ENCODE measurements at regions not wholly inside any gene's neighbourhood (a gene's known extent, or its start where the extent isn't known, plus 50 kb on each side); places are given as distances from the start of the nearest gene placed in this dataset.

GRCh38 chr15:96005906-96006305 lies 324.6 kb upstream of the NR2F2 start:
- Histone ChIP-seq H4K20me1 (ENCODE audit: control insufficient read depth, extremely low read depth, insufficient read depth, low read length) (no peaks in the 10 kb centered on the region), H3K36me3 (ENCODE audit: control insufficient read depth in 2 of 2, extremely low read depth in 1 of 2, insufficient read depth in 2 of 2, low read length in 2 of 2) (no peaks in the 10 kb centered on the region), H3K27me3 (ENCODE audit: control insufficient read depth, extremely low read depth, insufficient read depth, low read length) (no peaks in the 10 kb centered on the region), H2AFZ (ENCODE audit: control insufficient read depth, low read length) (no peak overlapping the region), H3K4me1 (ENCODE audit: control insufficient read depth, extremely low read depth, insufficient read depth, low read length) (no peaks in the 10 kb centered on the region), H3K4me2 (ENCODE audit: control insufficient read depth, extremely low read depth, insufficient read depth, low read depth, low read length) (no peak overlapping the region), H3K4me3 (ENCODE audit: control insufficient read depth in 2 of 3, extremely low read depth in 1 of 3, insufficient read depth in 2 of 3, low read depth in 1 of 3, low read length in 3 of 3) (no peak overlapping the region), H3K9me3 (ENCODE audit: control insufficient read depth, low read depth, low read length) (no peaks in the 10 kb centered on the region), H3K27ac (ENCODE audit: control insufficient read depth, insufficient read depth, low read length) (no peak overlapping the region), H3K9ac (ENCODE audit: control insufficient read depth, extremely low read depth, insufficient read depth, low read length) (no peak overlapping the region), H3K79me2 (ENCODE audit: control insufficient read depth, insufficient read depth, low read length) (no peaks in the 10 kb centered on the region), H3K9me1 (ENCODE audit: control insufficient read depth, extremely low read depth, insufficient read depth, low read length) (no peaks in the 10 kb centered on the region)
- DNase-seq (ENCODE audit: low read depth, low spot score): no peak
- TF ChIP-seq CTCF (optimal IDR thresholded peaks at IDR 0.05 in 1 of 3, IDR thresholded peaks at IDR 0.05 in 1 of 3, conservative IDR thresholded peaks at IDR 0.05 in 1 of 3; ENCODE audit: extremely low read depth in 1 of 3, insufficient read depth in 2 of 3, low read length in 3 of 3) (no peak), EZH2 (IDR thresholded peaks at IDR 0.05; ENCODE audit: low read length) (no peak)
- dilution Hi-C loops (cut with MboI; ENCODE audit: extremely low pct_ligation_motif_present, low sequenced_read_pairs): no loop called here
- FAIRE-seq: no peak

DNA sequence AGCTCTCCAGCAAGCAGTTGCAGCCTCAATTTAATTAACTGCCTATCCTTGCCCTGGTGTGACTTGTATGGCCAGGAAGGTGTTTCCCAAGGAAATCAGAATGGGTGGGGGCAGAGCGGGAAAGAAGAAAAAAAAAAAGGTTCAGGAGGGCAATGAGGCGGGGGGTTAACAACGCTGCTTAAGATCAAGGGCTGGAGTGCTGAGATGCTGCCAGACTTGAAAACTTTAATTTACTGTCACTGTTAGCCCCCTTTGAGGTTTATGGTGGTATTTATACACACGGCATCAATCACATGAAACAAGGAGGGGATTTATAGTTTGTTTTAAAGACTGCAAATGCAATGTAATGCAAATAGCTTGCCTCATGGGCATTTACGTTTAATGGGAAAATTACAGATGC lies 319.4 kb upstream of the NR2F2 start:
- TF ChIP-seq EZH2 (IDR thresholded peaks at IDR 0.05; ENCODE audit: low read length): no peak
- no peak for TF ChIP-seq CTCF (optimal IDR thresholded peaks at IDR 0.05 in 1 of 3, IDR thresholded peaks at IDR 0.05 in 1 of 3, conservative IDR thresholded peaks at IDR 0.05 in 1 of 3; ENCODE audit: extremely low read depth in 1 of 3, insufficient read depth in 2 of 3, low read length in 3 of 3)
- Histone ChIP-seq H3K9me1 (ENCODE audit: control insufficient read depth, extremely low read depth, insufficient read depth, low read length) (no peaks in the 10 kb centered on the region), H3K27ac (ENCODE audit: control insufficient read depth, insufficient read depth, low read length) (no peak overlapping the region), H3K4me1 (ENCODE audit: control insufficient read depth, extremely low read depth, insufficient read depth, low read length) (no peaks in the 10 kb centered on the region), H3K4me3 (ENCODE audit: control insufficient read depth in 2 of 3, extremely low read depth in 1 of 3, insufficient read depth in 2 of 3, low read depth in 1 of 3, low read length in 3 of 3) (no peak overlapping the region), H4K20me1 (ENCODE audit: control insufficient read depth, extremely low read depth, insufficient read depth, low read length) (no peaks in the 10 kb centered on the region), H3K9ac (ENCODE audit: control insufficient read depth, extremely low read depth, insufficient read depth, low read length) (no peak overlapping the region), H3K4me2 (ENCODE audit: control insufficient read depth, extremely low read depth, insufficient read depth, low read depth, low read length) (no peak overlapping the region), H3K79me2 (ENCODE audit: control insufficient read depth, insufficient read depth, low read length) (no peaks in the 10 kb centered on the region), H3K27me3 (ENCODE audit: control insufficient read depth, extremely low read depth, insufficient read depth, low read length) (no peaks in the 10 kb centered on the region), H2AFZ (ENCODE audit: control insufficient read depth, low read length) (no peak overlapping the region), H3K9me3 (ENCODE audit: control insufficient read depth, low read depth, low read length) (no peaks in the 10 kb centered on the region), H3K36me3 (ENCODE audit: control insufficient read depth in 2 of 2, extremely low read depth in 1 of 2, insufficient read depth in 2 of 2, low read length in 2 of 2) (no peaks in the 10 kb centered on the region)
- FAIRE-seq (no peak), DNase-seq (ENCODE audit: low read depth, low spot score) (no peak)
- dilution Hi-C loops (cut with MboI; ENCODE audit: extremely low pct_ligation_motif_present, low sequenced_read_pairs): no loop called here

Data from keratinocyte (primary cell).